DMS 273 (cell line): ENCODE measurements at regions not wholly inside any gene's neighbourhood (a gene's known extent, or its start where the extent isn't known, plus 50 kb on each side); places are given as distances from the start of the nearest gene placed in this dataset.

ENCODE experiments used
- DNase-seq: peaks from one replicate; lab custom pipeline; 2025; ENCODE audit not compliant: unreplicated experiment; lab: John Stamatoyannopoulos, UW

DNA sequence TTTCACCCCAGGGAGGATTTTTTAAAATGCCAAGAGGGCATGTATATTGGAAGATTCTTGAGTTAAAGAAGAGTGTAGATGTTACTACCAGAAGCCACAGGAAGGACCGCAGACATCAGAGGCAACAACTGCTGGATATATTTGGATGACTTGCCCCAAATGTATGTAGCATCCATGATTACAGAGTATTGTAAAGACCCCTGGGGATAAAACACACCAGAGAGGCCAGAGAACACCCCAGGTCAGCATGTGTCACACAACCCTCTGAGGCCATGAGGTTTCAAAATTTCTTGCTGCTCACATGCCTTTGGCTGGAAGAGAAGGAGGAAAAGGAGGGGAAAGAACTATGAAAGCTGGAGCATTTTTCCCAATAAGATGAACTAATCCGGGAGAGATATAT, 108.0 kb upstream of the LSM8 start:
- no peak for DNase-seq

GRCh38 chr7:118076564-118076963, 107.4 kb upstream of the LSM8 start:
- no peak for DNase-seq

- no peak for DNase-seq
Observed at GRCh38 chr7:118078015-118078414, 105.9 kb upstream of the LSM8 start.

- DNase-seq: no peak
Observed at GRCh38 chr7:118079369-118079768, 104.6 kb upstream of the LSM8 start.

GRCh38 chr7:118080947-118081346, 103.0 kb upstream of the LSM8 start:
- DNase-seq: peak; percentile 20

GRCh38 chr7:118082506-118082905, 101.5 kb upstream of the LSM8 start:
- no peak for DNase-seq

GRCh38 chr7:118085000-118085399, 99.0 kb upstream of the LSM8 start:
- DNase-seq: peak; percentile 27

DNA sequence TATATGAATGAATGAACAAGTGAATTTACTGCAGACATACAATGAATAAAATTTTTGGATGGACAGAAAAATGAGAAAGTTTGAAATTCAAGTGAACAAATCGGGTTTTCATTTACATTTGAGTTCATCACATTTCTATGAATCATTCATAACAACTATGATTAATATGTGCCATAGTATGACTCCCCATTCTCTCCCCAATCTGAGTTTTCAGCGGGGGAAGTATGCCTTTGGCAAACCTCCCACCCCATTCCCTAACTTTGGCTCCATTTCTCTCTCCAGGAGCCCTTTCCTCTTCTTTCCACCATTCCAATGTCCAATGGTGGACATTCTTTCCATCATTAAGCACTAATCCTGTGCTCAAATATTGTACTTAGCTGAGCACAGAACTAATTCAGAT, 96.8 kb upstream of the LSM8 start:
- no peak for DNase-seq

GRCh38 chr7:118094044-118094443, 89.9 kb upstream of the LSM8 start:
- no peak for DNase-seq

- peak; percentile 47 for DNase-seq
Observed at GRCh38 chr7:118104812-118105441, 79.0 kb upstream of the LSM8 start.

DNA sequence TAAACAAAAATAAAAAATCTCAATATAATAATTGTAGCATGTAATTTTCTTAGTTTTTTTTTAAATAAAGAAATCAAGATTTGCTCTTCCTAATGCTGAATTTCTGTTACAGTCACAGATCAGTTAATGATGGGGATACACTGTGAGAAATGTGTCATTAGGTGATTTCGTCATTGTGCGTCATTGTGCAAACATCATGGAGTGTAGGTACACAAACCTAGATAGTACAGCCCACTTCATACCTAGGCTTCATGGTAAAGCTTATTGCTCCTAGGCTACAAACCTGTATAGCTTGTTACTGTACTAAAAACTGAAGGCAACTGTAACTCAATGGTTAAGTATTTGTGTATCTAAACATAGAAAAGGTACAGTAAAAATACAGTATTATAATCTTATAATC, 74.4 kb upstream of the LSM8 start:
- DNase-seq: no peak

- DNase-seq: no peak
Observed at GRCh38 chr7:118110178-118110925, 73.6 kb upstream of the LSM8 start.

DNA sequence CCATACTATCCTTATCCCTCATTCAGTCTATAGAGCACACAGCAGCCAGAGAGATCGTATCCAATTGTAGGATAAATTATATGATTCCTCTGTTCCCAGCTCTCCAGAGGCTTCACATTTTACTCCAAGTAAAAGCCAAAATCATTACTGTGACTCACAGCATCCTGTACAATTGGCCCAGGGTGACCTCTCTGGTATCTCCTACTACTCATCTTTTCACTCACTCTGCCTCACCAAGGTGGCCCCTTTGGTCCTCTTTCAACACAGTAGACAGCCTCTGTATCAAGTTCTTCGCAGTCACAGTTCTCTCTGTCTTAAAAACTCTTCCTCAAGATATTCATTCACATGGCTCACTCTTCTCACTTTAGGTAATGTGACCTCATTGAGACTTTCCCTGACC, 72.6 kb upstream of the LSM8 start:
- no peak for DNase-seq

DNA sequence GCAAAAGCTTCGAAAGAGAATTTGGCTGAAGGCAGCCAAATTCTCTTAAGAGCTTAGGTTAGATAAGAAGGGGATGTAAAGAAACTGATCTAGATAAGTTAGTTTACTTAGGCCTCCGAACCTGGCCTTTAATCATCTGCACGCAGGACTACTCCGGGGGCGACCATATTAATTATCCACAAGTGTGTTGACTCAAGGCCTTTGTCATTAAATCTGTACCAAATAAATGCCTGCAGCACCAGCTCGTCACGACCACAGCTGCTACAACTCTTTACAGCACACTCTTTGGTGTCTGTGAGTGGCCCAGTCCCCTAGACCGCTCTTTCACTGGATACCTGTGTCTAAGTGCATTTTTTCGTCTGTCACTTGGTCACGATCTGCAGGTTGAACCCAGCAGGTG, 69.8 kb upstream of the LSM8 start:
- DNase-seq: no peak

GRCh38 chr7:118129041-118129795, 54.7 kb upstream of the LSM8 start:
- no peak for DNase-seq

GRCh38 chr7:118132764-118133163, 51.2 kb upstream of the LSM8 start:
- no peak for DNase-seq
